ENCODE measurements at regions not wholly inside any gene's neighbourhood (a gene's known extent, or its start where the extent isn't known, plus 50 kb on each side); places are given as distances from the start of the nearest gene placed in this dataset.
"Not testable (repeated sequence)": the region's sequence is repeated elsewhere in the genome, so short reads cannot be mapped to it uniquely, and the experiment has no call there.

GRCh38 chr9:118652258-118652657 lies 717.0 kb downstream of the BRINP1 start:
- no peaks in the 10 kb centered on the region for H3K27me3 ChIP-seq (ENCODE audit: control insufficient read depth, insufficient read depth, low read length)
- no peaks in the 10 kb centered on the region for H3K4me1 ChIP-seq (ENCODE audit: control insufficient read depth, insufficient read depth, low read length)
- H3K9ac ChIP-seq (ENCODE audit: low read length), result no peak overlapping the region
- no peaks in the 10 kb centered on the region for H3K36me3 ChIP-seq (ENCODE audit: control insufficient read depth, insufficient read depth, low read length)
- no peak overlapping the region for H3K4me3 ChIP-seq (ENCODE audit: low read length)
- H3K9me3 ChIP-seq (ENCODE audit: control insufficient read depth, low read length), result no peaks in the 10 kb centered on the region

DNA sequence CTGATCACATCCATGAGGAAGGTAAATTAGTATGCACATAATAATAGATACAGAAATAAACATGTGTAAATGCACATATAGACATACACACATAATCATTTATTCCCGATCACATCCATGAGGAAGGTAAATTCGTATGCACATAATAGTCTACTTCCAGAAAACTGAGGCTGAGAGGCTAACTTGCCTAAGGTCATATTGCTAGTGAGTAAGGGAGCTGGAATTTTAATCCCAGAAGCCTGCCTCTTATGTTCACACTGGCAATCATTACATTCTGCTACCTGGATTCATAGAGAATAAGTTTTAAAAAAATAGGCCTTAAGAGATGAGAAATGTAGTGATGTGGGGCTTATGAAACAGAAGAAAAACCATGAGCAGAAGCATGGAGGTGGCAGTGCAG lies 716.3 kb downstream of the BRINP1 start:
- Histone ChIP-seq H3K9ac (ENCODE audit: low read length) (no peak overlapping the region), H3K9me3 (ENCODE audit: control insufficient read depth, low read length) (no peaks in the 10 kb centered on the region), H3K4me3 (ENCODE audit: low read length) (no peak overlapping the region), H3K27me3 (ENCODE audit: control insufficient read depth, insufficient read depth, low read length) (no peaks in the 10 kb centered on the region), H3K4me1 (ENCODE audit: control insufficient read depth, insufficient read depth, low read length) (no peaks in the 10 kb centered on the region), H3K36me3 (ENCODE audit: control insufficient read depth, insufficient read depth, low read length) (no peaks in the 10 kb centered on the region)

DNA sequence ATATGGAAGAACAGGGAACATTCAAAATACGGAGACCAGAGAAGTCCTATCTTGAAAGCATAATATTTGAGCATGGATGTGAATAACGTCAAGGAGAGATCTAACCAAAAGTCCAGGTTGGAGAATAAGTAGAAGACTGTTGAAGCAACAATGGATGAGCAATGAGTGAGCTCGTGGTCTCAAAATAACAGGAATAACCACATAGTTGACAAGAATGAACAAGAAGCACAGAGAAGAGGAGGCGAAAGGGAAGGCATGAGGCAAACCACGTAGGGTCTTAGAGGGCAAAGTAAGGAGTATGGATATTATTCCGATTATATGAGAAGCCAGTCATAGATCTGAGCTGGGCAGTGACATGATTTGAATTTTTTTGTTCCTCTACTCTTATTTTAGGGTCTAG lies 710.2 kb downstream of the BRINP1 start:
- Histone ChIP-seq H3K9ac (ENCODE audit: low read length) (no peak overlapping the region), H3K9me3 (ENCODE audit: control insufficient read depth, low read length) (no peaks in the 10 kb centered on the region), H3K4me3 (ENCODE audit: low read length) (no peak overlapping the region), H3K36me3 (ENCODE audit: control insufficient read depth, insufficient read depth, low read length) (no peaks in the 10 kb centered on the region), H3K4me1 (ENCODE audit: control insufficient read depth, insufficient read depth, low read length) (no peaks in the 10 kb centered on the region), H3K27me3 (ENCODE audit: control insufficient read depth, insufficient read depth, low read length) (no peaks in the 10 kb centered on the region)

GRCh38 chr9:118665226-118665919 lies 703.9 kb downstream of the BRINP1 start:
- Histone ChIP-seq H3K36me3 (ENCODE audit: control insufficient read depth, insufficient read depth, low read length) (no peaks in the 10 kb centered on the region), H3K4me3 (ENCODE audit: low read length) (no peak overlapping the region), H3K4me1 (ENCODE audit: control insufficient read depth, insufficient read depth, low read length) (no peaks in the 10 kb centered on the region), H3K9me3 (ENCODE audit: control insufficient read depth, low read length) (no peaks in the 10 kb centered on the region), H3K27me3 (ENCODE audit: control insufficient read depth, insufficient read depth, low read length) (no peaks in the 10 kb centered on the region), H3K9ac (ENCODE audit: low read length) (no peak overlapping the region)

- H3K36me3 ChIP-seq (ENCODE audit: control insufficient read depth, insufficient read depth, low read length), result no peaks in the 10 kb centered on the region
- no peak overlapping the region for H3K9ac ChIP-seq (ENCODE audit: low read length)
- no peaks in the 10 kb centered on the region for H3K27me3 ChIP-seq (ENCODE audit: control insufficient read depth, insufficient read depth, low read length)
- no peaks in the 10 kb centered on the region for H3K9me3 ChIP-seq (ENCODE audit: control insufficient read depth, low read length)
- no peaks in the 10 kb centered on the region for H3K4me1 ChIP-seq (ENCODE audit: control insufficient read depth, insufficient read depth, low read length)
- H3K4me3 ChIP-seq (ENCODE audit: low read length), result no peak overlapping the region
Measured at GRCh38 chr9:118670011-118670953, 699.0 kb downstream of the BRINP1 start.

DNA sequence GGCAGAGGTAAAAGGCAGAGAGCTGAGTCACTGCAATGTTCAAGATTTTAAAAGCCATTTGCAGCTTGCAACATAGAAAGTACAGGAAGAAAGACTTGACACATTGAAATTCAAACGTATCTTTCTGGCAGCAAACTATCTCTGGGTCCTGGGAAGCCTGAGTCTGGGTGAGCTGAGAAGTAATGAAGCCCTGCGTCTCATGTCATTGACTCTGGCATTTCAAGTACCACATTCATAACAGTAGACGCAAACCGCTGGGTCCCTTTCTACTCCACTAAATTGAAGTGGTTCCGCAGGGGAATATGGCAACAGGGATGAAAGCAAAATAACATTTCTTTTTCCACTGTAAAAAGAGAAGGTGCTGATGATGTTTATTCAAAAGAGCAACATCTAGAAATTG lies 694.3 kb downstream of the BRINP1 start:
- Histone ChIP-seq H3K4me3 (ENCODE audit: low read length) (no peak overlapping the region), H3K9ac (ENCODE audit: low read length) (no peak overlapping the region), H3K36me3 (ENCODE audit: control insufficient read depth, insufficient read depth, low read length) (no peaks in the 10 kb centered on the region), H3K4me1 (ENCODE audit: control insufficient read depth, insufficient read depth, low read length) (no peaks in the 10 kb centered on the region), H3K9me3 (ENCODE audit: control insufficient read depth, low read length) (no peaks in the 10 kb centered on the region), H3K27me3 (ENCODE audit: control insufficient read depth, insufficient read depth, low read length) (no peaks in the 10 kb centered on the region)

GRCh38 chr9:118677936-118678653 lies 691.1 kb downstream of the BRINP1 start:
- H3K9ac ChIP-seq (ENCODE audit: low read length); H3K36me3 ChIP-seq (ENCODE audit: control insufficient read depth, insufficient read depth, low read length); H3K4me3 ChIP-seq (ENCODE audit: low read length); H3K27me3 ChIP-seq (ENCODE audit: control insufficient read depth, insufficient read depth, low read length); H3K9me3 ChIP-seq (ENCODE audit: control insufficient read depth, low read length); H3K4me1 ChIP-seq (ENCODE audit: control insufficient read depth, insufficient read depth, low read length): not testable (repeated sequence)

- no peaks in the 10 kb centered on the region for H3K9me3 ChIP-seq (ENCODE audit: control insufficient read depth, low read length)
- no peak overlapping the region for H3K9ac ChIP-seq (ENCODE audit: low read length)
- H3K4me3 ChIP-seq (ENCODE audit: low read length), result no peak overlapping the region
- H3K4me1 ChIP-seq (ENCODE audit: control insufficient read depth, insufficient read depth, low read length), result no peaks in the 10 kb centered on the region
- no peaks in the 10 kb centered on the region for H3K27me3 ChIP-seq (ENCODE audit: control insufficient read depth, insufficient read depth, low read length)
- H3K36me3 ChIP-seq (ENCODE audit: control insufficient read depth, insufficient read depth, low read length), result no peaks in the 10 kb centered on the region
Measured at GRCh38 chr9:118686959-118687358, 682.3 kb downstream of the BRINP1 start.

- Histone ChIP-seq H3K36me3 (ENCODE audit: control insufficient read depth, insufficient read depth, low read length) (no peaks in the 10 kb centered on the region), H3K4me1 (ENCODE audit: control insufficient read depth, insufficient read depth, low read length) (no peaks in the 10 kb centered on the region), H3K27me3 (ENCODE audit: control insufficient read depth, insufficient read depth, low read length) (no peaks in the 10 kb centered on the region), H3K9ac (ENCODE audit: low read length) (no peak overlapping the region), H3K9me3 (ENCODE audit: control insufficient read depth, low read length) (no peaks in the 10 kb centered on the region), H3K4me3 (ENCODE audit: low read length) (no peak overlapping the region)
Measured at GRCh38 chr9:118689280-118689679, 680.0 kb downstream of the BRINP1 start.

DNA sequence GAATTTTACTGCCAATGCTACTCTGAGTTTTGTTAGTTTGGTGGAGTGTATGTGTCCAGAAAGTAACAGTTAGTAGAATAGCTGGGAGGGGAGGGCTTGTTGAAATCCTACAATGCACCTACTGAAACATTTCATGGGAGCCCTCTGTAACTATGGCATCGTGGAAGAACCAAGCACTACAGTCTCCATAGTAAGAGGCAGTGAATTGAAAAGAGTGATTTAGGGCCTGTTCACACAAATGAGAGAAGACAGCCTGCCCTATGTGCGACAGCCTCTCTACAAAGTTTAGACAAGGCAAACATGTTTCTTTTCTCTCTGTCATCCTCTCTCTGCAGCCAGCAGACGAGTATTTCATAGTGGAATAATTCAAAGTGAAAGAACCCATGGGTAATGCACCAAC lies 676.6 kb downstream of the BRINP1 start:
- no peaks in the 10 kb centered on the region for H3K9me3 ChIP-seq (ENCODE audit: control insufficient read depth, low read length)
- no peaks in the 10 kb centered on the region for H3K4me1 ChIP-seq (ENCODE audit: control insufficient read depth, insufficient read depth, low read length)
- no peak overlapping the region for H3K4me3 ChIP-seq (ENCODE audit: low read length)
- no peaks in the 10 kb centered on the region for H3K27me3 ChIP-seq (ENCODE audit: control insufficient read depth, insufficient read depth, low read length)
- no peaks in the 10 kb centered on the region for H3K36me3 ChIP-seq (ENCODE audit: control insufficient read depth, insufficient read depth, low read length)
- no peak overlapping the region for H3K9ac ChIP-seq (ENCODE audit: low read length)

GRCh38 chr9:118693645-118694044 lies 675.6 kb downstream of the BRINP1 start:
- Histone ChIP-seq H3K36me3 (ENCODE audit: control insufficient read depth, insufficient read depth, low read length) (no peaks in the 10 kb centered on the region), H3K4me3 (ENCODE audit: low read length) (no peak overlapping the region), H3K27me3 (ENCODE audit: control insufficient read depth, insufficient read depth, low read length) (no peaks in the 10 kb centered on the region), H3K9ac (ENCODE audit: low read length) (no peak overlapping the region), H3K9me3 (ENCODE audit: control insufficient read depth, low read length) (no peaks in the 10 kb centered on the region), H3K4me1 (ENCODE audit: control insufficient read depth, insufficient read depth, low read length) (no peaks in the 10 kb centered on the region)

GRCh38 chr9:118695249-118695648 lies 674.0 kb downstream of the BRINP1 start:
- not testable (repeated sequence) for H3K27me3 ChIP-seq (ENCODE audit: control insufficient read depth, insufficient read depth, low read length); H3K9ac ChIP-seq (ENCODE audit: low read length); H3K9me3 ChIP-seq (ENCODE audit: control insufficient read depth, low read length); H3K4me3 ChIP-seq (ENCODE audit: low read length); H3K4me1 ChIP-seq (ENCODE audit: control insufficient read depth, insufficient read depth, low read length); H3K36me3 ChIP-seq (ENCODE audit: control insufficient read depth, insufficient read depth, low read length)

All from mucosa of stomach (tissue), 1 donor.